Sigmoid colon (tissue), 4 donors: ENCODE measurements at regions not wholly inside any gene's neighbourhood (a gene's known extent, or its start where the extent isn't known, plus 50 kb on each side); places are given as distances from the start of the nearest gene placed in this dataset.

ENCODE experiments used
- CTCF ChIP-seq, 4 experiments: fragments of 450-650 bp in 3 of 4; fragments of 200-600 bp in 1 of 4; IDR thresholded peaks; one replicate each; pipeline ENCODE4 v1.5.1; 2016 to 2019; ENCODE audit warnings: antibody characterized with exemption in 4 of 4, mild to moderate bottlenecking in 3 of 4, moderate library complexity in 2 of 4
- POLR2A ChIP-seq, 2 donors: fragments of 450-650 bp; IDR thresholded peaks; one replicate each; pipeline ENCODE4 v1.6.1; 2016; ENCODE audit warnings: antibody characterized with exemption in 2 of 2, mild to moderate bottlenecking in 2 of 2, moderate library complexity in 2 of 2
- POLR2AphosphoS5 ChIP-seq, 4 donors: sonication (generic); formaldehyde crosslinking; IDR thresholded peaks; one replicate each; pipeline ENCODE4 v1.6.1; 2017; ENCODE audit warnings: antibody characterized with exemption in 4 of 4

DNA sequence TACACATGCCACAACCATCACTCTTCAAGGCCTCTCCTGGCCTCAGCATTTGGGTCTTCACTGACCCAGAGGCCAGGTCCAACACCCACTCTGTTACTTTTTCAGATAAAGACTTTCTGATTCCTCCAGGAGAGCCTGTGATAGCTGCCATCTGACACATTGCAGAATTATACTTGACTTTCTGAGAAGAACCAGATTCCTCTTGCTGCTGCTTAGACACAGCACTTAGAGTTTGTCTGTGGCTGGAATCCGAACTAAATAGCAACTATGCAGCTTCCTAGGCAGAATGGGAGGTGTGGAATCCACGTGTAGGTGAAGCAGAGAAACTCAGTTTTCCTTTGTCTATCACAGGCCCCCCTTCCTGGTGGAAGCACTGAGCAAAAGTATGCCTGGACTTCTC, 344.7 kb upstream of the SLC30A5 start:
- TF ChIP-seq CTCF (IDR thresholded peaks at IDR 0.05) (no peak), POLR2AphosphoS5 (IDR thresholded peaks at IDR 0.05) (no peak), POLR2A (IDR thresholded peaks at IDR 0.05) (no peak)
